ENCODE measurements at regions not wholly inside any gene's neighbourhood (a gene's known extent, or its start where the extent isn't known, plus 50 kb on each side); places are given as distances from the start of the nearest gene placed in this dataset.

- no peak for DNase-seq
These were observed 240.9 kb downstream of the DOK5 start for GRCh38 chr20:54716174-54716747.

- DNase-seq, result no peak
These were observed 239.4 kb downstream of the DOK5 start for GRCh38 chr20:54714817-54715216.

GRCh38 chr20:54713727-54714126 is 238.3 kb downstream of the DOK5 start:
- no peak for DNase-seq

GRCh38 chr20:54711071-54711470 is 235.7 kb downstream of the DOK5 start:
- DNase-seq, result no peak

GRCh38 chr20:54710341-54710740 is 234.9 kb downstream of the DOK5 start:
- no peak for DNase-seq

GRCh38 chr20:54708229-54708628 is 232.8 kb downstream of the DOK5 start:
- no peak for DNase-seq

GRCh38 chr20:54707801-54708200 is 232.4 kb downstream of the DOK5 start:
- no peak for DNase-seq

GRCh38 chr20:54706581-54706980 is 231.2 kb downstream of the DOK5 start:
- no peak for DNase-seq

GRCh38 chr20:54704032-54704635 is 228.7 kb downstream of the DOK5 start:
- DNase-seq, result no peak

Data from suppressor macrophage (primary cell).